ENCODE measurements at regions not wholly inside any gene's neighbourhood (a gene's known extent, or its start where the extent isn't known, plus 50 kb on each side); places are given as distances from the start of the nearest gene placed in this dataset.

- Histone ChIP-seq H3K27ac (ENCODE audit: low read length) (no peak overlapping the region), H3K4me3 (ENCODE audit: low read depth in 2 of 2, low read length in 2 of 2) (no peak overlapping the region), H3K9me3 (ENCODE audit: control insufficient read depth, insufficient read depth, low read depth, low read length) (no peaks in the 10 kb centered on the region), H3K27me3 (ENCODE audit: control insufficient read depth, insufficient read depth, low read length) (no peaks in the 10 kb centered on the region), H3K36me3 (ENCODE audit: control insufficient read depth, insufficient read depth, low read length) (no peaks in the 10 kb centered on the region), H3K4me1 (ENCODE audit: control insufficient read depth, insufficient read depth, low read length) (no peaks in the 10 kb centered on the region)
- ChIA-PET CTCF (no interaction called here), POLR2A (no interaction called here)
- DNase-seq (ENCODE audit: low read depth, low spot score) (no peak), ATAC-seq (no peak)
- intact Hi-C loops (cut with micrococcal nuclease; ENCODE audit: unreplicated experiment) = no loop called here
- in situ Hi-C loops (cut with HindIII; ENCODE audit: low pct_unique_long_range_greater_than_20kb, low sequenced_read_pairs) = no loop called here
- TF ChIP-seq POLR2AphosphoS5 (IDR thresholded peaks at IDR 0.05; ENCODE audit: low read depth, low read length) = no peak
- no peak for TF ChIP-seq SIN3A (IDR thresholded peaks at IDR 0.05; ENCODE audit: borderline replicate concordance, insufficient read depth, low read depth, low read length)
- no peak for TF ChIP-seq CTCF (IDR thresholded peaks at IDR 0.05)
- TF ChIP-seq TCF7L2 (IDR thresholded peaks at IDR 0.05; ENCODE audit: low read depth, low read length) = no peak
- no peak for TF ChIP-seq REST (IDR thresholded peaks at IDR 0.05; ENCODE audit: insufficient read depth in 1 of 2, low read depth in 2 of 2, low read length in 1 of 2)
- BruUV-seq (replicated peaks) = no TSS peak
Measured at GRCh38 chr9:85260275-85260845, 481.4 kb downstream of the AGTPBP1 start.

GRCh38 chr9:85258823-85259370 lies 482.9 kb downstream of the AGTPBP1 start:
- H3K4me1 ChIP-seq (ENCODE audit: control insufficient read depth, insufficient read depth, low read length) = no peaks in the 10 kb centered on the region
- no peak overlapping the region for H3K27ac ChIP-seq (ENCODE audit: low read length)
- H3K9me3 ChIP-seq (ENCODE audit: control insufficient read depth, insufficient read depth, low read depth, low read length) = no peaks in the 10 kb centered on the region
- ATAC-seq (peak; percentile 83), DNase-seq (ENCODE audit: low read depth, low spot score) (peak; percentile 28)
- intact Hi-C loops (cut with micrococcal nuclease; ENCODE audit: unreplicated experiment) (no loop called here), in situ Hi-C loops (cut with HindIII; ENCODE audit: low pct_unique_long_range_greater_than_20kb, low sequenced_read_pairs) (no loop called here)
- ChIA-PET POLR2A (no interaction called here), CTCF (interaction anchor here (0.5 kb wide), 2 partner anchors 853 to 862 kb away, joined by 3 to 8 read pairs; no protein-coding TSS in a partner anchor)
- no TSS peak for BruUV-seq (replicated peaks)
- no peaks in the 10 kb centered on the region for H3K27me3 ChIP-seq (ENCODE audit: control insufficient read depth, insufficient read depth, low read length)
- no peaks in the 10 kb centered on the region for H3K36me3 ChIP-seq (ENCODE audit: control insufficient read depth, insufficient read depth, low read length)
- no peak for TF ChIP-seq POLR2AphosphoS5 (IDR thresholded peaks at IDR 0.05; ENCODE audit: low read depth, low read length)
- TF ChIP-seq CTCF (IDR thresholded peaks at IDR 0.05) = peak; percentile 60
- no peak overlapping the region for H3K4me3 ChIP-seq (ENCODE audit: low read depth in 2 of 2, low read length in 2 of 2)
